Bronchial epithelial cell (primary cell): ENCODE measurements at regions not wholly inside any gene's neighbourhood (a gene's known extent, or its start where the extent isn't known, plus 50 kb on each side); places are given as distances from the start of the nearest gene placed in this dataset.

Source experiments
- DNase-seq: peaks from one replicate; pipeline ENCODE4 v3.0.0-alpha.2; 2010; ENCODE audit warnings: low read depth
- FAIRE-seq: peaks from 2 replicates; lab custom pipeline; 2011; peaks lifted over from hg19 to GRCh38; lab: Jason Lieb, UNC
- H3K27me3 ChIP-seq: 2 replicates; pipeline ENCODE4 v1.5.1; 2011; ENCODE audit warnings: low read length; ENCODE audit not compliant: control insufficient read depth, insufficient read depth
- H3K36me3 ChIP-seq: 2 replicates; pipeline ENCODE4 v1.5.1; 2011; ENCODE audit warnings: low read length; ENCODE audit not compliant: control insufficient read depth, insufficient read depth
- H3K4me3 ChIP-seq: 2 replicates; pipeline ENCODE4 v1.5.1; 2011; ENCODE audit warnings: mild to moderate bottlenecking, low read depth, low read length, control low read depth
- TF ChIP-seq, protein P1 (sequence below): IDR thresholded peaks from 2 replicates; pipeline ENCODE4 v1.5.1; 2011; ENCODE audit warnings: mild to moderate bottlenecking, moderate library complexity, low read length, control low read depth, inconsistent platforms; ENCODE audit not compliant: insufficient read depth, severe bottlenecking

GRCh38 chr2:150609831-150610582 lies 122.5 kb upstream of the RND3 start:
- FAIRE-seq (peak; percentile 83), DNase-seq (no peak)
- TF ChIP-seq, protein P1, sequence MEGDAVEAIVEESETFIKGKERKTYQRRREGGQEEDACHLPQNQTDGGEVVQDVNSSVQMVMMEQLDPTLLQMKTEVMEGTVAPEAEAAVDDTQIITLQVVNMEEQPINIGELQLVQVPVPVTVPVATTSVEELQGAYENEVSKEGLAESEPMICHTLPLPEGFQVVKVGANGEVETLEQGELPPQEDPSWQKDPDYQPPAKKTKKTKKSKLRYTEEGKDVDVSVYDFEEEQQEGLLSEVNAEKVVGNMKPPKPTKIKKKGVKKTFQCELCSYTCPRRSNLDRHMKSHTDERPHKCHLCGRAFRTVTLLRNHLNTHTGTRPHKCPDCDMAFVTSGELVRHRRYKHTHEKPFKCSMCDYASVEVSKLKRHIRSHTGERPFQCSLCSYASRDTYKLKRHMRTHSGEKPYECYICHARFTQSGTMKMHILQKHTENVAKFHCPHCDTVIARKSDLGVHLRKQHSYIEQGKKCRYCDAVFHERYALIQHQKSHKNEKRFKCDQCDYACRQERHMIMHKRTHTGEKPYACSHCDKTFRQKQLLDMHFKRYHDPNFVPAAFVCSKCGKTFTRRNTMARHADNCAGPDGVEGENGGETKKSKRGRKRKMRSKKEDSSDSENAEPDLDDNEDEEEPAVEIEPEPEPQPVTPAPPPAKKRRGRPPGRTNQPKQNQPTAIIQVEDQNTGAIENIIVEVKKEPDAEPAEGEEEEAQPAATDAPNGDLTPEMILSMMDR: no peak
- Histone ChIP-seq H3K27me3 (no peaks in the 10 kb centered on the region), H3K4me3 (no peak overlapping the region), H3K36me3 (no peaks in the 10 kb centered on the region)

GRCh38 chr2:150608341-150608740 lies 120.9 kb upstream of the RND3 start:
- DNase-seq: peak; percentile 78
- no peak for FAIRE-seq
- Histone ChIP-seq H3K36me3 (no peaks in the 10 kb centered on the region), H3K27me3 (no peaks in the 10 kb centered on the region), H3K4me3 (no peak overlapping the region)
- TF ChIP-seq, protein P1: no peak

GRCh38 chr2:150607390-150607811 lies 119.9 kb upstream of the RND3 start:
- no peak for FAIRE-seq

GRCh38 chr2:150606380-150607060 lies 119.1 kb upstream of the RND3 start:
- TF ChIP-seq, protein P1: no peak
- peak; percentile 76 for DNase-seq
- FAIRE-seq: no peak
- no peaks in the 10 kb centered on the region for H3K36me3 ChIP-seq
- no peak overlapping the region for H3K4me3 ChIP-seq
- no peaks in the 10 kb centered on the region for H3K27me3 ChIP-seq

More at GRCh38 chr2:150607390-150607811, 119.9 kb upstream of the RND3 start:
- Histone ChIP-seq H3K27me3 (no peaks in the 10 kb centered on the region), H3K36me3 (no peaks in the 10 kb centered on the region), H3K4me3 (no peak overlapping the region)
- no peak for DNase-seq
- TF ChIP-seq, protein P1: no peak

- Histone ChIP-seq H3K27me3 (no peaks in the 10 kb centered on the region), H3K36me3 (no peaks in the 10 kb centered on the region), H3K4me3 (no peak overlapping the region)
- TF ChIP-seq, protein P1: no peak
- FAIRE-seq (no peak), DNase-seq (peak; percentile 96)
These were observed 118.2 kb upstream of the RND3 start for GRCh38 chr2:150605664-150606063.
